Stimulated activated naive B cell treated with anti-CD40 and anti-IgM and Interleukin-4, amounts not matched to agents 10 μg/mL and 1 μg/mL and 100 μg/mL, for 72 hours (primary cell): ENCODE measurements at regions not wholly inside any gene's neighbourhood (a gene's known extent, or its start where the extent isn't known, plus 50 kb on each side); places are given as distances from the start of the nearest gene placed in this dataset.

Experiments
- ATAC-seq, 2 donors: fragments of 150-1000 bp; cut with Tn5 transposase; replicated peaks; 2 replicates each; pipeline ENCODE4 v1.10.0; 2021; ENCODE audit warnings: moderate library complexity in 1 of 2
- DNase-seq: peaks from one replicate; pipeline ENCODE4 v3.0.0; 2021
- H3K27ac Mint-ChIP-seq: one replicate; pipeline ENCODE4 v1.8.0; 2022; ENCODE audit warnings: mild to moderate bottlenecking, mixed read lengths
- H3K27me3 Mint-ChIP-seq, 2 donors: one replicate each; pipeline ENCODE4 v1.8.0; 2022; ENCODE audit warnings: mixed read lengths in 2 of 2
- H3K36me3 Mint-ChIP-seq, 2 donors: one replicate each; pipeline ENCODE4 v1.8.0; 2022; ENCODE audit warnings: mixed read lengths in 2 of 2, mild to moderate bottlenecking in 1 of 2
- H3K4me1 Mint-ChIP-seq, 2 donors: one replicate each; pipeline ENCODE4 v1.8.0; 2022; ENCODE audit warnings: mixed read lengths in 2 of 2, mild to moderate bottlenecking in 1 of 2
- H3K4me3 Mint-ChIP-seq, 2 donors: one replicate each; pipeline ENCODE4 v1.8.0; 2022; ENCODE audit warnings: mild to moderate bottlenecking in 2 of 2, mixed read lengths in 2 of 2, moderate library complexity in 1 of 2
- H3K9me3 Mint-ChIP-seq, 2 donors: one replicate each; pipeline ENCODE4 v1.8.0; 2022; ENCODE audit warnings: mixed read lengths in 2 of 2, mild to moderate bottlenecking in 1 of 2

GRCh38 chr12:81991868-81992267 is 232.7 kb upstream of the PPFIA2 start:
- H3K36me3 Mint-ChIP-seq: no peaks in the 10 kb centered on the region
- no peak for DNase-seq
- H3K27me3 Mint-ChIP-seq: no peaks in the 10 kb centered on the region
- no peaks in the 10 kb centered on the region for H3K4me1 Mint-ChIP-seq
- no peak overlapping the region for H3K4me3 Mint-ChIP-seq
- ATAC-seq: no peak
- no peak overlapping the region for H3K27ac Mint-ChIP-seq
- peaks cover 0 to 1% of the 10 kb centered on the region in 2 donors for H3K9me3 Mint-ChIP-seq

DNA sequence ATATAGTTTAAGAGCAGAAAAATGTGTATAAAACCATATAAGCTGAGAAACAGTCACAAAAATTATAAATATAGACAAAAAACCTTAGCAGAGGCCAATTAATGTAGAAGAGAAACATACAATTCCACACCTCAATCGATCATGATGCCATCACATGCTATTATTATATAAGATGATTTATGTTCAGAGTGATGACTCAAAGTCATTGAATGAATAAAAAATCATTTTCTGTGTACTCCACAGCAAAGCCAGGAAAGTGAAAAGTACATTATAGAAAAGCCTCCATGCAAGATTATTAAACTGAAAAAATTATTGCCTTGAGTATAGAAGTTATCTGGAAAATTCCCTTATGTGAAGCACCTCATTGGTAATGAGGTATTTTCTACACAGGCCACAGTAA is 229.2 kb upstream of the PPFIA2 start:
- no peaks in the 10 kb centered on the region for H3K36me3 Mint-ChIP-seq
- ATAC-seq (no peak), DNase-seq (no peak)
- H3K27me3 Mint-ChIP-seq: no peaks in the 10 kb centered on the region
- no peak overlapping the region for H3K27ac Mint-ChIP-seq
- H3K4me3 Mint-ChIP-seq: no peak overlapping the region
- H3K9me3 Mint-ChIP-seq: peaks cover 0 to 4% of the 10 kb centered on the region in 2 donors
- no peaks in the 10 kb centered on the region for H3K4me1 Mint-ChIP-seq

GRCh38 chr12:81987371-81987770 is 228.2 kb upstream of the PPFIA2 start:
- no peak overlapping the region for H3K27ac Mint-ChIP-seq
- H3K9me3 Mint-ChIP-seq: peaks cover 0 to 8% of the 10 kb centered on the region in 2 donors
- H3K4me1 Mint-ChIP-seq: no peaks in the 10 kb centered on the region
- H3K27me3 Mint-ChIP-seq: no peaks in the 10 kb centered on the region
- no peak for ATAC-seq
- H3K4me3 Mint-ChIP-seq: no peak overlapping the region
- no peaks in the 10 kb centered on the region for H3K36me3 Mint-ChIP-seq
- DNase-seq: no peak

- Mint-ChIP-seq H3K27me3 (no peaks in the 10 kb centered on the region), H3K4me1 (no peaks in the 10 kb centered on the region), H3K9me3 (peaks cover 2 to 8% of the 10 kb centered on the region in 2 donors), H3K36me3 (no peaks in the 10 kb centered on the region), H3K4me3 (no peak overlapping the region), H3K27ac (no peak overlapping the region)
- DNase-seq (no peak), ATAC-seq (no peak)
These were observed 217.5 kb upstream of the PPFIA2 start for GRCh38 chr12:81976661-81977060.

GRCh38 chr12:81974762-81975161 is 215.6 kb upstream of the PPFIA2 start:
- ATAC-seq (no peak), DNase-seq (no peak)
- H3K4me1 Mint-ChIP-seq: no peaks in the 10 kb centered on the region
- no peak overlapping the region for H3K27ac Mint-ChIP-seq
- no peak overlapping the region for H3K4me3 Mint-ChIP-seq
- peaks cover 2 to 8% of the 10 kb centered on the region in 2 donors for H3K9me3 Mint-ChIP-seq
- H3K27me3 Mint-ChIP-seq: no peaks in the 10 kb centered on the region
- no peaks in the 10 kb centered on the region for H3K36me3 Mint-ChIP-seq

DNA sequence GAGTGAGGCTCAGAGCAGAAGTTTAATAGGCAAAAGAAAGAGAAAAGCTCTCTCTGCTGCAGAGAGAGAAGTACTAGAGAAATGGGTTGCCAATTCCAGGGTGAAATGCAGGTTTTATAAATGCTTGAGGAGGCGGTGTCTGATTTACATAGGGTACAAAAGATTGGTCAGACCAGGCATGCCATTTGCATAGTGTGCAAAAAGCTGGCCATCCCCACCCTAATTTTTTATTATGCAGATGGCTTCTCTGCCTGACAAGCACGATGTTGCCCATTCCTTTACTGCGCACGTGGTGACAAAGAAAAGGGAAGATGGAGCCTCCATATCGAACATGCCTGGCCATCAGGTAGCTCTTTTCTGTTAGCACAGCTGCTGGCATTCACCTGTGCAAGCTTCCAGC is 209.3 kb upstream of the PPFIA2 start:
- Mint-ChIP-seq H3K36me3 (no peaks in the 10 kb centered on the region), H3K9me3 (peaks cover 2 to 3% of the 10 kb centered on the region in 2 donors), H3K4me3 (no peak overlapping the region), H3K4me1 (no peaks in the 10 kb centered on the region), H3K27ac (no peak overlapping the region), H3K27me3 (no peaks in the 10 kb centered on the region)
- ATAC-seq: no peak
- no peak for DNase-seq

GRCh38 chr12:81963636-81964035 is 204.5 kb upstream of the PPFIA2 start:
- DNase-seq (no peak), ATAC-seq (no peak)
- Mint-ChIP-seq H3K9me3 (no peaks in the 10 kb centered on the region), H3K4me3 (no peak overlapping the region), H3K36me3 (no peaks in the 10 kb centered on the region), H3K4me1 (no peaks in the 10 kb centered on the region), H3K27me3 (no peaks in the 10 kb centered on the region), H3K27ac (no peak overlapping the region)

- no peaks in the 10 kb centered on the region for H3K4me1 Mint-ChIP-seq
- H3K27ac Mint-ChIP-seq: no peak overlapping the region
- no peaks in the 10 kb centered on the region for H3K27me3 Mint-ChIP-seq
- DNase-seq: no peak
- no peaks in the 10 kb centered on the region for H3K36me3 Mint-ChIP-seq
- no peaks in the 10 kb centered on the region for H3K9me3 Mint-ChIP-seq
- no peak for ATAC-seq
- no peak overlapping the region for H3K4me3 Mint-ChIP-seq
These were observed 203.9 kb upstream of the PPFIA2 start for GRCh38 chr12:81963026-81963425.

DNA sequence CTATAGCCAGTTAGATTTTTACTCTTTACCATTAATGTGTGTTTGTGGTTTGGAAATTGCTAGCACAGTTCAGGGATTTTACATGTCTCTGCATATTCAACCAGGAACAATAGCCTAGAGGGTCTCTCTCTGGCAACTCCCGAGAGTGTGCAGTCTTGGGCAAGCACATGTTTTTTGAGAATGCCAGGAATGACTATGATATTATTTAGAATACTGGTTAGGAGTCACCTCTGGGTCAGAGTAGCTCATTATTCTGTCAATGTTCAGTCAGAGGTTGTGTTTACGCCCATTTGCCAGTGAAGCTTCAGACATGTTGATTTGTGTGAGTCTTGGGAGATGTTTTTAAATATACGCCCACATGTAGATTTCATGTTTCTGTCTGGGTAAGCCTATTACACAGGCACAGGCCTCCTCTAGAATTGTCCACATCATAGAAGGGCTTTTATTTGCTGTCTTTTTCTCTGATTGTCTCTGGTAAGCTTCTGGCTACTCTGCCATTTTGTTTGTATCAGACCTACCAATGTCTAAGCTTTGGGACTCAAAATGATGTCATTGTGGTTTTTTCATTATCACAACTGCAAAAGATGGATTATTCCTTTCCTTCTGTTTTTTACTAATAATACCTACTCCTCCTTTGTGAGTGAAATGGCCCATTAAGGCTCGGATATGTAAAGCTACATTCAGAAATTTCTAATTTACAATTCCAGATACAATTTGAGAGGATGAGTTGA is 203.1 kb upstream of the PPFIA2 start:
- H3K27me3 Mint-ChIP-seq: no peaks in the 10 kb centered on the region
- DNase-seq (no peak), ATAC-seq (no peak)
- H3K4me1 Mint-ChIP-seq: no peaks in the 10 kb centered on the region
- H3K9me3 Mint-ChIP-seq: no peaks in the 10 kb centered on the region
- no peak overlapping the region for H3K27ac Mint-ChIP-seq
- H3K36me3 Mint-ChIP-seq: no peaks in the 10 kb centered on the region
- H3K4me3 Mint-ChIP-seq: no peak overlapping the region

- DNase-seq (no peak), ATAC-seq (no peak)
- Mint-ChIP-seq H3K9me3 (no peaks in the 10 kb centered on the region), H3K27ac (no peak overlapping the region), H3K27me3 (no peaks in the 10 kb centered on the region), H3K4me1 (no peaks in the 10 kb centered on the region), H3K36me3 (no peaks in the 10 kb centered on the region), H3K4me3 (no peak overlapping the region)
These were observed 199.3 kb upstream of the PPFIA2 start for GRCh38 chr12:81958406-81958805.

GRCh38 chr12:81957631-81958030 is 198.5 kb upstream of the PPFIA2 start:
- H3K36me3 Mint-ChIP-seq: no peaks in the 10 kb centered on the region
- no peaks in the 10 kb centered on the region for H3K27me3 Mint-ChIP-seq
- DNase-seq (no peak), ATAC-seq (no peak)
- no peak overlapping the region for H3K27ac Mint-ChIP-seq
- H3K4me1 Mint-ChIP-seq: no peaks in the 10 kb centered on the region
- no peaks in the 10 kb centered on the region for H3K9me3 Mint-ChIP-seq
- H3K4me3 Mint-ChIP-seq: no peak overlapping the region

- DNase-seq: no peak
- H3K27me3 Mint-ChIP-seq: no peaks in the 10 kb centered on the region
- no peak for ATAC-seq
These were observed 197.3 kb upstream of the PPFIA2 start for GRCh38 chr12:81956468-81956860.

DNA sequence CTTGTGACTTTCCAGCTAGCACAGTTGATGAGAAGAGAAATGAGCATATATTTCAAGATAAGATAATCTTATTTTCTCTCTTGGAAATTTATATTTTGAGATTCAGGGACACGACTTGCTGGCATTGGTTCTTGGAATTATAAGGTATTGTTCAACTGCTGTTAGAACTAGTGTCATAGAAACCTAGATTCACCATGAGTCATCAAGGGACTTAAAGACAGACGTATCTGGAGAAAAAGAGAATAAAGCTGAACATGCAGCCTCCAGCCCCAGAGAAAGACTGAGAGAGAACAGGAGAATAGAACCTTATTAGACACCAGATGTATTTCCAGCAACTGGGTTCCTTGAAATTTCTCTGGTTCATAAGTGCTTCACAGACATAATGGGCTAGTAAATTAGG is 194.4 kb upstream of the PPFIA2 start:
- Mint-ChIP-seq H3K9me3 (no peaks in the 10 kb centered on the region), H3K27ac (no peak overlapping the region), H3K4me1 (no peaks in the 10 kb centered on the region), H3K36me3 (no peaks in the 10 kb centered on the region), H3K27me3 (no peaks in the 10 kb centered on the region), H3K4me3 (no peak overlapping the region)
- DNase-seq (no peak), ATAC-seq (no peak)

More at GRCh38 chr12:81956468-81956860, 197.3 kb upstream of the PPFIA2 start:
- no peaks in the 10 kb centered on the region for H3K36me3 Mint-ChIP-seq
- H3K27ac Mint-ChIP-seq: no peak overlapping the region
- no peaks in the 10 kb centered on the region for H3K4me1 Mint-ChIP-seq
- H3K9me3 Mint-ChIP-seq: no peaks in the 10 kb centered on the region
- no peak overlapping the region for H3K4me3 Mint-ChIP-seq

GRCh38 chr12:81950871-81951270 is 191.7 kb upstream of the PPFIA2 start:
- no peaks in the 10 kb centered on the region for H3K27me3 Mint-ChIP-seq
- H3K4me1 Mint-ChIP-seq: no peaks in the 10 kb centered on the region
- H3K4me3 Mint-ChIP-seq: no peak overlapping the region
- ATAC-seq (no peak), DNase-seq (no peak)
- no peak overlapping the region for H3K27ac Mint-ChIP-seq
- H3K9me3 Mint-ChIP-seq: peaks cover 0 to 2% of the 10 kb centered on the region in 2 donors
- no peaks in the 10 kb centered on the region for H3K36me3 Mint-ChIP-seq

DNA sequence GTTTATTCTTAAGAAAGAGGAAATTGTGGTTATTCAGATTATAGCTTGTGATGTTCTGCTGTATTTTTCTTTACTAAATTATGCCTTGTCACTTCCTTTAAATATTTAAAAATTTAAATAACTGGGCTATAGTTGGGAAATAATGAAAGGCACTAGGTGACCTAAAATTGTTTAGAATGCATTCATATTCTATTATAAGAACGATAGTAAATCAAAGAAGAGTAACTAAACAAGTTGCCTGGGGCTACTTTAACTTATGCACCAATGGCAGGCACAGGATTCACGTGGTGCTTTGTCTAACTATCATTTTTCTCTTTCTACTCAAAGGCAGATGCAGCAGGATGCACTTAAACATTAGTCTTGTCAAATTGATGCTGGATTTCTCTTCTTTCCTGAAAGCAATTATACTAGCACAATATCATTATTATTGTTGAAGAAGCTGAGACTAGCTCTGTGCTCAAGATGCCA is 190.7 kb upstream of the PPFIA2 start:
- no peaks in the 10 kb centered on the region for H3K36me3 Mint-ChIP-seq
- no peaks in the 10 kb centered on the region for H3K4me1 Mint-ChIP-seq
- peaks cover 0 to 2% of the 10 kb centered on the region in 2 donors for H3K9me3 Mint-ChIP-seq
- no peak for ATAC-seq
- DNase-seq: no peak
- H3K27ac Mint-ChIP-seq: no peak overlapping the region
- H3K4me3 Mint-ChIP-seq: no peak overlapping the region
- no peaks in the 10 kb centered on the region for H3K27me3 Mint-ChIP-seq
